HT-29 (cell line): ENCODE measurements at regions not wholly inside any gene's neighbourhood (a gene's known extent, or its start where the extent isn't known, plus 50 kb on each side); places are given as distances from the start of the nearest gene placed in this dataset.

Experiments
- DNase-seq: peaks from one replicate; pipeline ENCODE4 v3.0.0-alpha.2; 2015; ENCODE audit warnings: low spot score

DNA sequence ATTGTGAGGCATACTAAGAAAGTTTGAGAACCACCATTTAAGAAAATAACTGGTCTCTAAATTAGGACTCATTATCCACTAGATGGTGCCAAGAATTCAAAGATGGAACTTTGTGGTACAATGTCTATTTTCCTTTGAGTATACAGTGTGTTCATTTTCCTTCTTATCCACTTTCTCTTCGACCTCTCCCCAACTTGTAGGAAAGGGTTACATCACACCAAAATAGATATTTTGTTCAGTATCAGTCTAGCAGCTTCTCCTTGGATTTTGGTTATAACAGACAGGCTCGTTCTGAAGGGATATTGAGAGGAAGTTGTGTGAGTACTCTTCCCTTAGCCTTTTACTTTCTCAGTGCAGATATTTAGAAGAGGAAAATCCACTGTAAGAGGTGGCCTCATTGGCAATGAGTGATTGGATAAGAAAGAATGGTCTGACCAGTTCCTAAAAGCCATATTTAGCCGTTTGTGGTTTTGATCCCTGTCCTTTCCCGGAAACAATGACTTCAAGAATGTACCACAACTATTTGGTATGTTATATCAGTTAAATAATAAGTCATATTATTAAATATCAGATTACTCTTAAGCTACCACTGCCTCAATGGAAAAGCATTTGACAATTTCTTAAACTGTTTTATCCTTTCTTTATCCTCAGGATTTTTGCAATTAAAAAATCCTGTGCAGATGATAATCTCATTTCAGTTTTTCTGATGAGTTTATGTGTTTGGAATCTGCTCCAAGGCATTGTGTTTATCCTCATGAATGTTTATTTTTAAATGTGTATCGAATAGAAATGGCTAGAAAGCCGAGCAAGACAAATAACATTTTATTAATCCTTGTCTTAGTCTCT lies 69.0 kb upstream of the GRAMD2B start:
- peak; percentile 88 for DNase-seq

DNA sequence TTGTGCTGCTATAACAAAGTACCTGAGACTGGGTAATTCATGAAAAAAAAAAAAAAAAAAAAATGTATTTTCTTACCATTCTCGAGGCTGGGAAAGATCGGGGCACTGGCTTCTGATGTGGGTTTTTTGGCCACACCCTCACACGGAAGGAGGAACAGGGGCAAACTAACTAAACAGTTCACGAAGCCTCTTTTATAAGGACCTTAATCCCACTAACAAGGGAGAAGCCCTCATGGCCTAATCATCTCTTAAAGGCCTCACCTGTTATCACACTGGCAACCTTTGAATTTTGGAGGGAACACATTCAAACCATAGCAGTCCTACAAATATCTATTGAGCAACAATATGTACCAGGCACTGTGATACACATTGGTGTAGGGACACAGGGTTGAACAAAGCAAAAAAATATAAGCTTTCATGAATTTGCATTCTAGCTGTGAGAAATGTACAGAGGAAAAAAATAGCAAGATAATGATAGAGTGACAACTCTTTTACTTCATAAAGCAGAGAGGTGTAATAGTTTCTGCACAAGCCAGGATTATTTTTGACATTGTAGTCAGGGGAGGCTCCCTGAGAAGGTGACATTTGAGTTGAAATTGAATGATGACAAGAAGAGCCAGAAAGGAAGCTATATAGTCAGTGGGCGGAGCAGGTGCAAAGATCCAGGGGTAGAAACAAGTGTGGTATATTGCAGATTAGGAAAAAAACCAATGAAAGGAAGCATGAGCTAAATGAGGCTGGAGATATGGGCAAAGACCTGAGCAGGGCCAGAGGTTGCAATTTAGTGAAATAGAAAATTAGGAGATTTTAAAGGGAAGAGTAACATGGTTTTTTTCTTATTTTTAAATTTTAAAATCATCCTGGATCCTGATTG lies 68.1 kb upstream of the GRAMD2B start:
- DNase-seq: peak; percentile 33

DNA sequence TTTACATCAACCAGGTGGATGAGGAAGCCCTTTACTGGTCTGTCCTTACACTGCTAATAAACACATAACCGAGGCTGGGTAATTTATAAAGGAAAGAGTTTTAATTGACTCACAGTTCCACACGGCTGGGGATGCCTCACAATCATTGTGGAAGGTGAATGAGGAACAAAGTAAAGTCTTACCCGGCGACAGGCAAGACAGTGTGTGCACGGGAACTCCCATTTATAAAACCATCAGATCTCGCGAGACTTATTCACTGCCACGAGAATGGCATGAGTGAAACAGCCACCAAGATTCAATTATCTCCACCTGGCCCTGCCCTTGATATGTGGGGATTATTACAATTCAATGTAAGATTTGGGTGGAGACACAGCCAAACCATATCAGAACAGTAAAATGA lies 67.3 kb upstream of the GRAMD2B start:
- DNase-seq: no peak

- DNase-seq: no peak
Observed at GRCh38 chr5:126357585-126358342, 65.4 kb upstream of the GRAMD2B start.

- no peak for DNase-seq
Observed at GRCh38 chr5:126358525-126358924, 64.7 kb upstream of the GRAMD2B start.

- no peak for DNase-seq
Observed at GRCh38 chr5:126359884-126360283, 63.3 kb upstream of the GRAMD2B start.

GRCh38 chr5:126360467-126360866 lies 62.7 kb upstream of the GRAMD2B start:
- no peak for DNase-seq

DNA sequence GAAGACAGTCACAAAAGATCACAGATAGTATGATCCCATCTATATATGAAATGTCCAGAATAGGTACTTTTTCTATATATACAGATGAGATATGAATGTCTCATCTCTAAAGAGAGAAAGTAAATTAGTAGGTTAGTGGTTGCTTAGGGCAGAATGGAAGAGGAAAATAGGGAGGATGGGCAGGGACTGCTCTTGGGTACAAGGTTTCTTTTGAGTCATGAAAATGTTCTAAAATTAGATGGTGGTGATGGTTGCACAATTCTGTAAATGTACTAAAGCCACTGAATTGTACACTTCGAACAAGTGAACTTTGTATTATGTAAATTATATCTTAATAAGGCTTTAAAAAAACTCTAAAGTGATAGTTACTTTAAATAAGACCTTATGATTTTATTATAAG lies 59.6 kb upstream of the GRAMD2B start:
- DNase-seq: no peak

DNA sequence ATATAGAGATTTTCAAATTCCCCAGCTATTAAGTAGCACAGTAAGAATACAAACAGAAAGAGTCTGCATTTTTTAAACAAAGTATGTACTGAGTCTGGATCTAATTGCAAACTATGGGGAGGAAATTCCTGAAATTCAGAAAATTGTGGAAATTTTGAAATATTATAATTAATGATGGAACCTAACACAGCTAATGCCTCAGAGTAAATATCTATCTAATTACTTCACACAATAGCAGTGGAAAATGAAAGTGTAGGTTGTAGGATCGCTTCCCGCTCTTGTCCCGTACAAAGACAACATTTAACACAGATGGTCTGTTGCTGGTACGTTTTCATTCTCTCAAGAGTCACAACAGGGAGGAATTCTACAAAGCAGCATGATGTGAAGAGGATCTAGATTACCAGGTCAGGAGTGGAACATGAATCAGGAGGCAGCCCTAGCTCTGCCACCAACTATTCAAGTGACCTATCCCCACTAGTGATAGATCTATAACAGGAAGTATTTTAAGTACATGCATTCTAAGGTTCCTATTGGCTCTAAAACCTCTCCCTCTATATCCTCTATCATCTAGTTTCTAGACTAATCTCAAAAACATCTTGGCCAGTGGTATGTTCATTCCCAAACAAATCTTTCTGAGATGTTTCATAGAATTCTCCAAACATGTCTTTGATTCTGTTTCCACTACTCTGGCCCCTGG lies 58.9 kb upstream of the GRAMD2B start:
- no peak for DNase-seq

- no peak for DNase-seq
Observed at GRCh38 chr5:126365446-126366198, 57.6 kb upstream of the GRAMD2B start.

DNA sequence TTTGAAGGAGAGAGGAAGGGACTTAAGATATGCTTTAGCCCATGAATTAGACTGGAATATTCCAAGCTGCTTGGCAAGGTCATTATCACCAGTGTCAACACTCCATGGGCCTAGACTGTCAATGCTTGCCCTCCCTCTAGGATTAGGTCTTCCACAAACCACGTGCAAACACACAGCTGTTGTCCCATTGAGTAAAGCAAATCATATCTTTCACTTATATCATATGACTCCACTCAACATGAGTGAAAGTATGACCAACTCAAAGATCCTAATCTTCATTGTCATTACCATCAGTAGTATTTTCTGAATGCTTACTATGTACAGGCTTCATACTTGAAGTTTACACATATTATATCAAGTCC lies 57.0 kb upstream of the GRAMD2B start:
- DNase-seq: no peak

GRCh38 chr5:126368239-126368812 lies 54.9 kb upstream of the GRAMD2B start:
- no peak for DNase-seq

GRCh38 chr5:126369083-126369482 lies 54.1 kb upstream of the GRAMD2B start:
- DNase-seq: no peak

DNA sequence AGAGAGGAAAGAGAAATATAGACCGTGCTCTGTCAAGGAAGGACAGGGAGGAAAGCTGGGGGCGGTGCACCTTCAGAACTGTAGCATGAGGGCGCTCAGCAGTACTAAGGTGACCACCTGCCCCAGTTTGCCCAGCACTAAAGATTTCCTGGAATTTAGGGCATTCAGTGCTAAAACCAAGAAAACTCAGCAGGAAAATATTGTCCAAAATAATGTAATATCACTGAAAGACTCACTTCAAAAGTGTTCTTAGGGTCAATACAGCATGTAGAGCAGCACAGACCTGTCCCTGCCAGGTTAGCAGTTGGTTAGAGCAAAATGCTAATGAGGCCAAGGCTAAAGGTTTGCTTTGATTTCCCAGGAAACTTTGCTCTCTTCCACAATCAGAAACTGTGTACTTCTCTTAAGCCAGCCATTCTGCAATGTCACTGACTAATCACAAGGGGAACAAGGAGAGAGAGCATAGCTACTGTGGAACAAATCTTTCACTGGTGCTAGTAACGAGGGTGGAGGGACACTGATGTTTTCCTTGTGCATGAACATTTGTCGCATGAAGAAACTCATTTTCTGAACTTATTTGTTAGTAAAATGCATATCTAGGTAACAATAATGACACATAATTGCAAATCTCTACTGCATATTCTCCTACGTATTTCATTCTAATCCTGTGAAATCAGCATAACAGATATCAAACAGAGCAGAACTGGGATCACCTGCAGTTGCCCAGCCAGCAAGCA lies 53.0 kb upstream of the GRAMD2B start:
- peak; percentile 42 for DNase-seq

GRCh38 chr5:126370796-126371718 lies 52.2 kb upstream of the GRAMD2B start:
- peak; percentile 88 for DNase-seq

DNA sequence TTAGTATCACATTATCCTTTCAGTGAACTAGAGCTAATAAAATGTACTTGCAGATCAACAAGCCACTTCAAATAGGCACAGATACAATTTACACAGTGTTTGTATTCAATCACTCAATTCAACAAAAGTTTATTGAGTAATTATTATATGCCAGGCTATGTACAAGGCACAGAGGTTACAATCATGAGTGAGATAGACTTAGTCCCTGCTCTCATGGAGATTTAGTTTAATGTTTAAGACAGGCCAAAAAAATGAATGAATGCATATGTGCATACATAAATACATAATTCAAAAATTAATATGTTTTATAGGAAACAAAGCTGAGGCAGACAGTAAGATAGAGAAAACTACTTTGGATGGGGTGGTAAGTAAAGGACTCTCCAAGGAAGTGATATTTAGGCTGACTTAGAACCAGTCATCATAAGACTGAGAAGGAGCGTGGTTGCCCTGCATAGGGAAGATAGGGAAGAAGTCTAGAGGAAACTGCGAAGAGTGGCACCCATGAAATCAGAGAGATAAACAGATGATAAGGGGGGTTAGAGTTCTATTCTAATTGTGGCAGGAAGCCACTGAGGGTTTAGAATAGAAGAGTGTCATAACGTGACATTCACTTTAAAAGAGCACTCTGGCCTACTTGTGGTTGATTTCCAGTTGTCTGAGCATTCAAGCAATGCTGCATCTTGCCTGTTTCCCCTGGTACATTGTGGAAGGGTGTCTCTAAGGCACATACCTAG lies 49.7 kb upstream of the GRAMD2B start:
- no peak for DNase-seq
